Effector memory CD4-positive, alpha-beta T cell (primary cell): ENCODE measurements at regions not wholly inside any gene's neighbourhood (a gene's known extent, or its start where the extent isn't known, plus 50 kb on each side); places are given as distances from the start of the nearest gene placed in this dataset.

Source experiments
- DNase-seq, 3 donors: peaks; one replicate each; pipeline ENCODE4 v3.0.0-alpha.2; 2020
- H3K27ac ChIP-seq: 2 replicates; pipeline ENCODE4 v1.7.0; 2013; ENCODE audit warnings: mild to moderate bottlenecking, low read length, moderate library complexity; ENCODE audit not compliant: insufficient read depth, poor library complexity, severe bottlenecking
- H3K27me3 ChIP-seq: replicated peaks from 2 replicates; pipeline ENCODE4 v1.7.0; 2013; ENCODE audit warnings: mild to moderate bottlenecking, low read length; ENCODE audit not compliant: insufficient read depth, control insufficient read depth, poor library complexity, severe bottlenecking
- H3K36me3 ChIP-seq: 2 replicates; pipeline ENCODE4 v1.7.0; 2013; ENCODE audit warnings: mild to moderate bottlenecking, low read length, moderate library complexity; ENCODE audit not compliant: control insufficient read depth, insufficient read depth
- H3K4me1 ChIP-seq: 2 replicates; pipeline ENCODE4 v1.7.0; 2013; ENCODE audit warnings: low read length, mild to moderate bottlenecking; ENCODE audit not compliant: control insufficient read depth, insufficient read depth, poor library complexity, severe bottlenecking
- H3K4me3 ChIP-seq: 2 replicates; pipeline ENCODE4 v1.7.0; 2013; ENCODE audit warnings: low read length, low read depth, mild to moderate bottlenecking; ENCODE audit not compliant: insufficient read depth, poor library complexity, severe bottlenecking
- H3K9me3 ChIP-seq: 2 replicates; pipeline ENCODE4 v1.7.0; 2013; ENCODE audit warnings: mild to moderate bottlenecking, low read length, moderate library complexity; ENCODE audit not compliant: control insufficient read depth

DNA sequence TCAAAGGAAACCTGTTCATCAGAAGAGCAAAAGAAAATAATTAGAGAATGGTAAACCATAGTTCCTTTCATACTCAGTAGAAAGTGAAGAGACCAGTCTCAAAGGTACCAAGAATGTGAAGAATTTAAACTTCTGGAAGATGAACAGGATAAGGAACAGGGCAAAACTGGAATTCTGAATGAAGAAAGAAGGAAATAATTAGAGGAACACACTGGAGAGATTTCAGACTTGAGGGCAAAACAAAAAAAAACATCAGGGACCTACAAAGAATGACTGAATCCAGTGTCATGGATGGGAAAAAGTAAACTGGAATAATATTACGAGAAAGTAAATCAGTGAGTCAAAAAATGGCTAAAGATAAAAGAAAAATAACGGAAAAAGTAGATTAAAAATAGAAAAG, 245.6 kb upstream of the NEIL3 start:
- Histone ChIP-seq H3K36me3 (no peaks in the 10 kb centered on the region), H3K27me3 (no peaks in the 10 kb centered on the region), H3K4me3 (no peak overlapping the region), H3K9me3 (no peaks in the 10 kb centered on the region), H3K27ac (no peak overlapping the region), H3K4me1 (no peaks in the 10 kb centered on the region)
- DNase-seq = no peak

DNA sequence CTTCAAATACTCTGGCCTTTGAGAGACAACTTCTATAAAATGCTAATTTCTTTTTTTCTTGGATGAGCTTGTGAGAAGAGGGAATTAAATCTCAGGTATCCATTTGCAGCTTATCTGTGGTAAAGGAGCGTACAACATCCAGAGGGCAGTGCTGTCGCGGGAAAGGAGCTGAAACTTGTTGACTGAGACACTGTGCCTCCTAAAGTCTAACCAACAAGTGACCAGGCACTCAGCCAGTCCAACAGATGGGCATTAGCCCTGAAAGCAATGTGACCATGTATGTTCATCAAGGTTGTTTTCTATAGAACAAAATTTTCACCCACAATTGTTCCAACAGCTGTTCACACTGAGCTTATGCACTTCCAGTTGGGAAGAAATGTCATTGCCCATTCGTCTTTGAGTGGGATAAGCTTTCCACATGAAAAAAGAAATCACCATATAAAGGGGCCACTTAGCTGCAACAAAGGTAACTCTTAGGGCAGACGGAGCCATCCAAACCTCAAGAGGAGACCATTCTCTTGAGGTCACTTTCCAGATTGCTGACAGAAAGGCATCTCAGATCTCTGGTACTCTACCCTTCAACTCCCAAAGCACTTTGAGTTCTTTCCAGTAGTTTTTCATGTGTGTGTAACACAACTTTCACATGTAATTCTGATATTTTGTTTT, 244.8 kb upstream of the NEIL3 start:
- H3K4me1 ChIP-seq = no peaks in the 10 kb centered on the region
- DNase-seq = no peak

DNA sequence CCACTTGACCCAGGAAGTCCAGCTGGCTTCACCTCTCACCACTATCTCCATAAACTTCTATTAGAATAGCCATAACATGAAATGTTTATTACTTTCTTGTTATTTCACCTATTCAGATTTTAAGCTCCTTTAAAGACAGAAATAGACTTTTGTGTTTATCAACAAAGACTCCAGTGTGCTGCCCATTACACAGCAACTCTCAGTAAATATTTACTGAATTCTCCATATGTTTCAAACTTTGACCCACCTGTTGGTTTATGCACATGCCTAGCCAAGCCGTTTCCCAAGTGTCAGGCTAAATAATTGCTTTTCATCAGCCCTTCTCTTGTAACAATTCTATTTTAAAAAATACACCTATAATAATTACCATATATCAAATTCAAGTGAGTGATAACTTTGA, 242.9 kb upstream of the NEIL3 start:
- no peaks in the 10 kb centered on the region for H3K36me3 ChIP-seq

More for the DNA sequence above, 244.8 kb upstream of the NEIL3 start:
- no peaks in the 10 kb centered on the region for H3K27me3 ChIP-seq
- no peak overlapping the region for H3K27ac ChIP-seq
- no peaks in the 10 kb centered on the region for H3K36me3 ChIP-seq
- H3K4me3 ChIP-seq = no peak overlapping the region
- no peaks in the 10 kb centered on the region for H3K9me3 ChIP-seq

DNA sequence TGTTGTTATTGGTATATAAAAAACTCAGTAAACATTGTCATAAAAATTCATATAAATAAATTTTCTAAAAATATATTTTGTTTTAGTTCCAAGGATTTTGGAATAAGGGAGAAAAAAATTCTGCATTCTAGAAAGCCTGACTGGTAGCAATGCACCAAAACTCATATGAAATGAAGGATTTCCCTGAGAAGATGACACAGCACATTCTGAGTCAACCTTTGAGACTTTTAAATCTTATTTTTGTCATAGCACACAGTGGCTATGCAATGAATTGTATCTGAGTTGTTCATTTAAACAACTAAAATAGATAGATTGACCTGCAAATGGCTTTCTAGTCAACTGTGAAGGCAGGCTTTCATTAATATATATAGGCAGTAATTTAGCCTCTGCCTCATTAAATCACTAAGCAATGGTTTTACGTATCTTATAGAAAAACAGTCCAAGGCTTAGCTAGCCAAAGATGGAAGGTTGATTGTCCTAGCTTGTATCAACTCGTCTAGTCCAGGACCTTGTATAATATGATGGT, 239.1 kb upstream of the NEIL3 start:
- Histone ChIP-seq H3K9me3 (no peaks in the 10 kb centered on the region), H3K36me3 (no peaks in the 10 kb centered on the region), H3K27me3 (no peaks in the 10 kb centered on the region), H3K4me3 (no peak overlapping the region), H3K4me1 (no peaks in the 10 kb centered on the region), H3K27ac (no peak overlapping the region)
- no peak for DNase-seq

More for the DNA sequence above, 242.9 kb upstream of the NEIL3 start:
- Histone ChIP-seq H3K27me3 (no peaks in the 10 kb centered on the region), H3K9me3 (no peaks in the 10 kb centered on the region), H3K4me1 (no peaks in the 10 kb centered on the region), H3K4me3 (no peak overlapping the region), H3K27ac (no peak overlapping the region)
- no peak for DNase-seq

DNA sequence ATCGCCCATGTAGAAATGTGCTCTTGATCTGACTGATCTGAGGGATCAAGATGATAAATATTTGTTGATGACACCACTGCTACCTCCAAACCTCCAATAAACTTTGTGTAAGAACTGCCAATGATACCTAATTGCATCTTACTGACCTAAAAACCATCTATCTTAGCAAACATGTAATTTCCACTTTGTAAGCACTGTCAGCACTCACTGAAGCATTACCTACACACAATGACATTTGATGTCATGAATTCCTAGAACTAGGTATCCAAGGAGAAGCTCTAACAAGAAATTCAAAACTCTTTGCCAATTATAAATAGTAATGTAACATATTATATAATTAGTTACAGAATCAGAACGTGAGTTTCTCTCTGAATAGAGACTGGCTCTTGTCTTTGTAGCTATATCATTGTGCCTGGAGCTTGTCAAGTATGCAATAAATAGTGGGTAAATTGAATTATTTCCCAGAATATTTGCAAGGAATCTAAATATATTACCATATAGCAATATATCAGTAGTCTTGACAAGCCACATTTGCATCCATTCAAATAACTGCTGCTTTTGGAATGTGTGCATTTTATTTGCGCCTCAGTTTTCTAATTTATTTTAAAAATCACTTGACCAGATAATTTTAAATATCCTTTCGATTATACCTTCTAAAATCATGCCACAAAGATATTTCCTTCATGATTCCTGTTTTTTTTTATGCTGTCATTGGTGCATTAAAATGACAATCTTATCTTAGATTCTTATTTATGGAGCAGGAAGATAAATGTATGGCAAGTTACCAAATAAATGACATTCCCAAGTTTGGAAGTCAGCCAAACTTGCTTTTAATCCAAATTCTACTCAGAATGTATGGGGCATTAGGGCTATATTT, 232.3 kb upstream of the NEIL3 start:
- DNase-seq = no peak
- H3K27me3 ChIP-seq = no peaks in the 10 kb centered on the region
- H3K9me3 ChIP-seq = no peaks in the 10 kb centered on the region
- H3K36me3 ChIP-seq = no peaks in the 10 kb centered on the region
- no peak overlapping the region for H3K27ac ChIP-seq
- H3K4me3 ChIP-seq = no peak overlapping the region
- H3K4me1 ChIP-seq = no peaks in the 10 kb centered on the region

DNA sequence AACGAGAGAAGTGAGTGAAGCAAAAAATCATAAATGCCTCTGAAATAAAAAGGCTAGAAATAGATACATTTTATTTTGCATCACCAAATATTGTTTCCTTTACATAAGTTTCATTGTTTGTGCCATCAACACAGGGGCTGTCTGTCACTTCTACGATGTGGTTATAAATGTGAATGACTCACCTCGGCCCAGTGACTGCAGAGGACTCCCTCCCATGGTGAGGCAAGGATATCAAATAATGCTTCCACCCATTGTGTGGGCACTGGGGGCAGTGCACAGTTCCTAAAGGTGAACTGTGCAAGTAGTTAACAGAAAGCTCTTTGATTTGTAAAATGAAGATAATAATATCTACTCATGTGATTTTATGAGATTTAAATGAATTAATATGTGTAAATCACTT, 230.3 kb upstream of the NEIL3 start:
- no peak overlapping the region for H3K4me3 ChIP-seq
- no peak for DNase-seq
- no peaks in the 10 kb centered on the region for H3K36me3 ChIP-seq
- H3K4me1 ChIP-seq = no peaks in the 10 kb centered on the region
- no peak overlapping the region for H3K27ac ChIP-seq
- no peaks in the 10 kb centered on the region for H3K27me3 ChIP-seq
- no peaks in the 10 kb centered on the region for H3K9me3 ChIP-seq

DNA sequence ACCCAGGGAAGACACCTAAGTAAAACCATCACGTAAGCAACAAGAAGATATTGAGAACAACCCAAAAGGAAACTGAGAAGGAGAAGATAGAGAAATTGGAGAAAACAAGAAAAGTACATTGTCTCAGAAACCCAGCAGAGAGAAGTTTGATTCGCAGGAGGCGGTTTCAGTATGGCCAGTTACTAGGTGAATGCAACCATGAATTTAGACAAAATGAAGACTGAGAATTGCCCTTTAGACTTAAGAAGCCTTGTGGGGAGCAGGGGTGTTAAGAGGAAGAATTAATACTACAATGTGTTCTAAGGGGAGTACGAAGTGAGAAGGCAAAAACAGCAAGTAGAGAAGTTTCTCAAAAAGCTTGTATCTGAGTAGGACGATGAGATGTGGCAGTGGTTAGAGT, 229.3 kb upstream of the NEIL3 start:
- Histone ChIP-seq H3K36me3 (no peaks in the 10 kb centered on the region), H3K9me3 (no peaks in the 10 kb centered on the region), H3K27me3 (no peaks in the 10 kb centered on the region), H3K27ac (no peak overlapping the region), H3K4me3 (no peak overlapping the region), H3K4me1 (no peaks in the 10 kb centered on the region)
- no peak for DNase-seq

DNA sequence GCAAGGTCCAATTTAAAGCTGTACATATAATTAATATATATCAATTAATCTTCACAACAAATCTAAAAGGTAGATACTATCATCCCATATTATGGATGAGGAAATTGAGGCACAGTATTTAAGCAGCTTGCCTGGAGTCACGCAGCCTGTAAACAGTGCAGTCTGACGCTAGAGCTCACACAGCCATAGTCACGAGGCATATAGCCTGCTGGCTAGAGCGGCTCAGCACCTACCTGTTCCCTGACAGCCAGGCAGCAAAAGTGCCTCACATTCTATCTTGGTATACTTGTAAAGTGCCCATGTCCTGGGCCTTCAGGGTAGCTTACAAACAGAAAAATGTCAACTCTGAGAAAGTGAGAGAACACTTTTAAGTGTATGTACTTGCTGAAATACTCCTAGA, 222.6 kb upstream of the NEIL3 start:
- Histone ChIP-seq H3K9me3 (no peaks in the 10 kb centered on the region), H3K4me3 (no peak overlapping the region), H3K27me3 (no peaks in the 10 kb centered on the region), H3K4me1 (no peaks in the 10 kb centered on the region), H3K36me3 (no peaks in the 10 kb centered on the region), H3K27ac (no peak overlapping the region)
- no peak for DNase-seq

DNA sequence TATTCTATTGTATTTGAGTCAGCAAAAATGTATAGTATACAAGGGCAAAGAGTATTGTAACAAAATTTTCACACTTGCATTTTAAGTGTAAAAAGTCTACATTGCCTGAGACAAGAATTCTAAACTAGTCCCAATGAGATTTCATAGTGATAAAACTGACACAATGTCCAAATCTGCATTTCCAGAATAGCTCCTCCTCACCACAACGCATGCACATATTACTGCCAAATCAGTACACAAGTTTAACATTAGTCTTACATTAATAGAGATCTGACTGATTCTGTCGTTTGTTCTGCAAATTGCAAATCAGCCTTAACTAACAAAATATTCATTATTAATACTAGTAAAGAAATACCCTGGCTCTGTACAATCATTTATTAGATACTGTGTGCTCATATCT, 222.2 kb upstream of the NEIL3 start:
- Histone ChIP-seq H3K27ac (no peak overlapping the region), H3K4me1 (no peaks in the 10 kb centered on the region), H3K36me3 (no peaks in the 10 kb centered on the region)

DNA sequence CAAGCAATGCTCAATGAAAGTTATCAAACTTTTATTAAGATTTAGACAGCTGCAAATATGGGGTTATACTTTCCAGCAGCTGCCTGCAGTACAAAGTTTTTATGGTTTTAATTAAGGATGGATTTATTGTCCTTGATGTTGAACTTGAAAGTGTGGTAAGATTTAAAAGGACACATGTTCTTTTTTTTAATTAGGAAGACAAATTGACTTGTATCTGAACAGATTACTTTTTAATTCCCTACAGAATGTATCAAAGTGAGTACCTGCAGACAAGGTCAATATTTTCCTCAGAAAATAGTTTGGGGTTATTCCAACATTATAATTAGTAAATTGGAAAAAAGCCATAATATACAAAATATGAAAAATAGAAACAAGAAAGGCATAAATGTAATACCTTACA, 218.2 kb upstream of the NEIL3 start:
- H3K9me3 ChIP-seq = no peaks in the 10 kb centered on the region
- DNase-seq = no peak
- no peak overlapping the region for H3K4me3 ChIP-seq
- no peaks in the 10 kb centered on the region for H3K27me3 ChIP-seq
- H3K4me1 ChIP-seq = no peaks in the 10 kb centered on the region
- H3K27ac ChIP-seq = no peak overlapping the region
- no peaks in the 10 kb centered on the region for H3K36me3 ChIP-seq

More for the DNA sequence above, 222.2 kb upstream of the NEIL3 start:
- DNase-seq = no peak
- H3K4me3 ChIP-seq = no peak overlapping the region
- no peaks in the 10 kb centered on the region for H3K9me3 ChIP-seq
- no peaks in the 10 kb centered on the region for H3K27me3 ChIP-seq
